Neural cell (in vitro differentiated cells): ENCODE measurements at regions not wholly inside any gene's neighbourhood (a gene's known extent, or its start where the extent isn't known, plus 50 kb on each side); places are given as distances from the start of the nearest gene placed in this dataset.

ENCODE experiments used
- H2AFZ ChIP-seq: fragments of 200-600, 300-800 bp; sonication (generic), shearing (Covaris generic); 2 replicates; pipeline ENCODE4 v1.6.0; 2014; ENCODE audit warnings: low read depth, mild to moderate bottlenecking, antibody characterized with exemption, low read length, moderate library complexity
- H3F3A ChIP-seq: fragments of 200-600 bp; shearing (Covaris generic); 2 replicates; pipeline ENCODE4 v1.6.1; 2016; ENCODE audit warnings: mild to moderate bottlenecking, moderate library complexity, mixed read lengths, antibody characterized with exemption, low read length; ENCODE audit not compliant: insufficient read depth, poor library complexity, severe bottlenecking
- H3K27ac ChIP-seq: fragments of 200-600, 300-800 bp; sonication (generic), shearing (Covaris generic); 2 replicates; pipeline ENCODE4 v1.5.1; 2014; ENCODE audit warnings: mild to moderate bottlenecking, low read length, moderate library complexity
- H3K27me3 ChIP-seq: fragments of 300-800, 200-600 bp; sonication (generic), shearing (Covaris generic); 2 replicates; pipeline ENCODE4 v1.6.0; 2014; ENCODE audit warnings: mild to moderate bottlenecking, low read depth, low read length, moderate library complexity; ENCODE audit not compliant: insufficient read depth
- H3K36me3 ChIP-seq: fragments of 300-800, 200-600 bp; sonication (generic), shearing (Covaris generic); 2 replicates; pipeline ENCODE4 v1.5.1; 2014; ENCODE audit warnings: mild to moderate bottlenecking, antibody characterized with exemption, low read length, moderate library complexity; ENCODE audit not compliant: insufficient read depth
- H3K4me2 ChIP-seq: fragments of 300-800, 200-600 bp; sonication (generic), shearing (Covaris generic); 2 replicates; pipeline ENCODE4 v1.6.0; 2014; ENCODE audit warnings: mild to moderate bottlenecking, low read length
- H3K4me3 ChIP-seq: fragments of 300-800, 200-600 bp; sonication (generic), shearing (Covaris generic); 2 replicates; pipeline ENCODE4 v1.5.1; 2014; ENCODE audit warnings: mild to moderate bottlenecking, low read length, moderate library complexity
- H3K79me2 ChIP-seq: fragments of 200-600 bp; shearing (Covaris generic); replicated peaks from 2 replicates; pipeline ENCODE4 v1.6.0; 2014; ENCODE audit warnings: mild to moderate bottlenecking, low read length, moderate library complexity; ENCODE audit not compliant: insufficient read depth
- H3K9ac ChIP-seq: fragments of 300-800, 200-600 bp; sonication (generic), shearing (Covaris generic); 2 replicates; pipeline ENCODE4 v1.6.1; 2016; ENCODE audit warnings: mild to moderate bottlenecking, low read length, mixed read lengths
- H3K9me2 ChIP-seq: fragments of 200-600 bp; shearing (Covaris generic); 2 replicates; pipeline ENCODE4 v1.6.1; 2016; ENCODE audit warnings: mild to moderate bottlenecking, low read length, mixed read lengths; ENCODE audit not compliant: insufficient read depth
- H3K9me3 ChIP-seq: fragments of 200-600, 300-800 bp; sonication (generic), shearing (Covaris generic); 2 replicates; pipeline ENCODE4 v1.6.1; 2016; ENCODE audit warnings: mild to moderate bottlenecking, mixed run types, low read length, moderate library complexity, mixed read lengths
- H4K20me1 ChIP-seq: fragments of 200-600 bp; shearing (Covaris generic); 2 replicates; pipeline ENCODE4 v1.6.1; 2016; ENCODE audit warnings: mild to moderate bottlenecking, mixed run types; ENCODE audit not compliant: insufficient read depth
- EP300 ChIP-seq: fragments of 450-650 bp; conservative IDR thresholded peaks from 2 replicates; pipeline ENCODE4 v1.6.1; 2014; ENCODE audit warnings: antibody characterized with exemption, mild to moderate bottlenecking, moderate library complexity; ENCODE audit not compliant: poor library complexity, severe bottlenecking
- EZH2 ChIP-seq: fragments of 200-600, 300-800 bp; shearing (Covaris generic), sonication (generic); IDR thresholded peaks from 2 replicates; pipeline ENCODE4 v1.6.1; 2014; ENCODE audit warnings: antibody characterized with exemption, low read length, borderline replicate concordance, mild to moderate bottlenecking; ENCODE audit not compliant: insufficient read depth, poor library complexity, severe bottlenecking
- MXI1 ChIP-seq: fragments of 450-650 bp; conservative IDR thresholded peaks from 2 replicates; pipeline ENCODE4 v1.6.1; 2014; ENCODE audit warnings: antibody characterized with exemption, mild to moderate bottlenecking; ENCODE audit not compliant: poor library complexity, severe bottlenecking
- POLR2AphosphoS5 ChIP-seq: IDR thresholded peaks from 2 replicates; pipeline ENCODE4 v1.6.1; 2012
- RAD21 ChIP-seq: fragments of 450-650 bp; conservative IDR thresholded peaks from 2 replicates; pipeline ENCODE4 v1.6.1; 2014; ENCODE audit warnings: antibody characterized with exemption, mild to moderate bottlenecking, moderate library complexity
- SMC3 ChIP-seq: fragments of 450-650 bp; conservative IDR thresholded peaks from 2 replicates; pipeline ENCODE4 v1.6.1; 2014; ENCODE audit warnings: antibody characterized with exemption, mild to moderate bottlenecking, moderate library complexity; ENCODE audit not compliant: poor library complexity
- TAF1 ChIP-seq: IDR thresholded peaks from 2 replicates; pipeline ENCODE4 v1.6.1; 2012; ENCODE audit warnings: low read depth
- TF ChIP-seq, protein P1 (sequence below): IDR thresholded peaks from 2 replicates; pipeline ENCODE4 v1.6.1; 2012; ENCODE audit warnings: borderline replicate concordance
- TF ChIP-seq, protein P2 (sequence below): fragments of 450-650 bp; IDR thresholded peaks from 2 replicates; pipeline ENCODE4 v1.5.1; 2014; ENCODE audit warnings: antibody characterized with exemption, mild to moderate bottlenecking, moderate library complexity; ENCODE audit not compliant: poor library complexity, severe bottlenecking

DNA sequence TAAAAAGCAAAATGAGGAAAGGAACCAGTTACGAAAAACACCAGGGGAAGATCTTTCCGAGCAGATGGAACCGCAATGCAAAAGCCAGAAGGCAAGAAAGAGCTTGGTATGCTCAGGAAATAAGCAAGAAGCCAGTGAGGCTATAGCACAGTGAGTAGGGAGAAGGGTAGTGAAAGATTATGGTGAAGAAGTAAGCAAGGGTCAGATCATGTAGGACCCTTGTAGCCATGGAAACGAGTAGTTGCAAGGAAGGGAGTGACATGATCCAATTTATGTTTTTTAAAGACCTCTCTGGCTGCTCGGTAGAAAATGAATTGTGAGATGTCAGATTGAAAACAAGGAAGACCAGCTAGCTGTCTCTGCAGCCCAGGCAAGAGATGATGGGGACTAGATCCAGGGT, 143.3 kb downstream of the USP31 start:
- Histone ChIP-seq H3K79me2 (no peaks in the 10 kb centered on the region), H3F3A (no peaks in the 10 kb centered on the region), H4K20me1 (no peaks in the 10 kb centered on the region), H3K36me3 (no peaks in the 10 kb centered on the region), H3K27me3 (no peaks in the 10 kb centered on the region), H3K4me2 (no peak overlapping the region), H3K9me2 (no peaks in the 10 kb centered on the region), H3K4me3 (no peak overlapping the region), H3K9ac (no peak overlapping the region), H2AFZ (no peak overlapping the region), H3K9me3 (no peaks in the 10 kb centered on the region), H3K27ac (no peak overlapping the region)
- TF ChIP-seq EZH2 (no peak), SMC3 (no peak), POLR2AphosphoS5 (no peak), EP300 (no peak), RAD21 (no peak), MXI1 (no peak), TAF1 (no peak)
- TF ChIP-seq, protein P1, sequence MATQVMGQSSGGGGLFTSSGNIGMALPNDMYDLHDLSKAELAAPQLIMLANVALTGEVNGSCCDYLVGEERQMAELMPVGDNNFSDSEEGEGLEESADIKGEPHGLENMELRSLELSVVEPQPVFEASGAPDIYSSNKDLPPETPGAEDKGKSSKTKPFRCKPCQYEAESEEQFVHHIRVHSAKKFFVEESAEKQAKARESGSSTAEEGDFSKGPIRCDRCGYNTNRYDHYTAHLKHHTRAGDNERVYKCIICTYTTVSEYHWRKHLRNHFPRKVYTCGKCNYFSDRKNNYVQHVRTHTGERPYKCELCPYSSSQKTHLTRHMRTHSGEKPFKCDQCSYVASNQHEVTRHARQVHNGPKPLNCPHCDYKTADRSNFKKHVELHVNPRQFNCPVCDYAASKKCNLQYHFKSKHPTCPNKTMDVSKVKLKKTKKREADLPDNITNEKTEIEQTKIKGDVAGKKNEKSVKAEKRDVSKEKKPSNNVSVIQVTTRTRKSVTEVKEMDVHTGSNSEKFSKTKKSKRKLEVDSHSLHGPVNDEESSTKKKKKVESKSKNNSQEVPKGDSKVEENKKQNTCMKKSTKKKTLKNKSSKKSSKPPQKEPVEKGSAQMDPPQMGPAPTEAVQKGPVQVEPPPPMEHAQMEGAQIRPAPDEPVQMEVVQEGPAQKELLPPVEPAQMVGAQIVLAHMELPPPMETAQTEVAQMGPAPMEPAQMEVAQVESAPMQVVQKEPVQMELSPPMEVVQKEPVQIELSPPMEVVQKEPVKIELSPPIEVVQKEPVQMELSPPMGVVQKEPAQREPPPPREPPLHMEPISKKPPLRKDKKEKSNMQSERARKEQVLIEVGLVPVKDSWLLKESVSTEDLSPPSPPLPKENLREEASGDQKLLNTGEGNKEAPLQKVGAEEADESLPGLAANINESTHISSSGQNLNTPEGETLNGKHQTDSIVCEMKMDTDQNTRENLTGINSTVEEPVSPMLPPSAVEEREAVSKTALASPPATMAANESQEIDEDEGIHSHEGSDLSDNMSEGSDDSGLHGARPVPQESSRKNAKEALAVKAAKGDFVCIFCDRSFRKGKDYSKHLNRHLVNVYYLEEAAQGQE, result no peak
- TF ChIP-seq, protein P2, sequence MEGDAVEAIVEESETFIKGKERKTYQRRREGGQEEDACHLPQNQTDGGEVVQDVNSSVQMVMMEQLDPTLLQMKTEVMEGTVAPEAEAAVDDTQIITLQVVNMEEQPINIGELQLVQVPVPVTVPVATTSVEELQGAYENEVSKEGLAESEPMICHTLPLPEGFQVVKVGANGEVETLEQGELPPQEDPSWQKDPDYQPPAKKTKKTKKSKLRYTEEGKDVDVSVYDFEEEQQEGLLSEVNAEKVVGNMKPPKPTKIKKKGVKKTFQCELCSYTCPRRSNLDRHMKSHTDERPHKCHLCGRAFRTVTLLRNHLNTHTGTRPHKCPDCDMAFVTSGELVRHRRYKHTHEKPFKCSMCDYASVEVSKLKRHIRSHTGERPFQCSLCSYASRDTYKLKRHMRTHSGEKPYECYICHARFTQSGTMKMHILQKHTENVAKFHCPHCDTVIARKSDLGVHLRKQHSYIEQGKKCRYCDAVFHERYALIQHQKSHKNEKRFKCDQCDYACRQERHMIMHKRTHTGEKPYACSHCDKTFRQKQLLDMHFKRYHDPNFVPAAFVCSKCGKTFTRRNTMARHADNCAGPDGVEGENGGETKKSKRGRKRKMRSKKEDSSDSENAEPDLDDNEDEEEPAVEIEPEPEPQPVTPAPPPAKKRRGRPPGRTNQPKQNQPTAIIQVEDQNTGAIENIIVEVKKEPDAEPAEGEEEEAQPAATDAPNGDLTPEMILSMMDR, result no peak

DNA sequence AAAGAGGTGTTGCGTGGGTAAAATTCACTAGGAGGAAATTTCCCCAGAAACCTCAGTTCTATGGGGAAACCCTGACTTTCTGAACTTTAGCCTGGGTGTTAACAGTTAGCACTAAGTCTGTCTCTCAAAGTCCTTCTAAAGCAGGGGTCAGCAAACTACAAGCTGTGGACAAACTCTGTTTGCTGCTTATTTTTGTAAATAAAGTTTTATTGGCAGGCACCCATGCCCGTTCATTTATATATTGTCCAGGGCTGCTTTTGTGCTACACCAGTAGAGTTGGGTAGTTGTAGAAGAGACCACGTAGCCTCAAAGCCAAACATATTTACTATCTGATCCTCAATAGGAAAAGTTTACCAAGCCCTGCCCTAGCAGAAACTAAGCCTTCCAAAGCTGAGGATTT, 159.7 kb downstream of the USP31 start:
- no peak overlapping the region for H3K4me2 ChIP-seq
- H3K27me3 ChIP-seq, result no peaks in the 10 kb centered on the region
- no peaks in the 10 kb centered on the region for H3K36me3 ChIP-seq
- no peaks in the 10 kb centered on the region for H3K79me2 ChIP-seq
- no peak overlapping the region for H2AFZ ChIP-seq
- no peak for TF ChIP-seq EP300
- no peak for TF ChIP-seq RAD21
- TF ChIP-seq POLR2AphosphoS5, result no peak
- TF ChIP-seq, protein P2, result no peak
- TF ChIP-seq TAF1, result no peak
- TF ChIP-seq, protein P1, result no peak
- TF ChIP-seq MXI1, result no peak
- no peak for TF ChIP-seq EZH2
- no peak for TF ChIP-seq SMC3
- no peak overlapping the region for H3K4me3 ChIP-seq
- no peaks in the 10 kb centered on the region for H3F3A ChIP-seq
- no peaks in the 10 kb centered on the region for H3K9me3 ChIP-seq
- H3K9ac ChIP-seq, result no peak overlapping the region
- H3K9me2 ChIP-seq, result no peaks in the 10 kb centered on the region
- H4K20me1 ChIP-seq, result no peaks in the 10 kb centered on the region
- no peak overlapping the region for H3K27ac ChIP-seq
